Esophagus muscularis mucosa (tissue), 4 donors: ENCODE measurements at regions not wholly inside any gene's neighbourhood (a gene's known extent, or its start where the extent isn't known, plus 50 kb on each side); places are given as distances from the start of the nearest gene placed in this dataset.

Source experiments
- DNase-seq: peaks from one replicate; pipeline ENCODE4 v3.0.0-alpha.2; 2017; ENCODE audit errors: extremely low spot score
- H3K27ac ChIP-seq, 4 donors: fragments of 200-600 bp; sonication (generic); replicated peaks in 1 of 4; 1 replicate in 3 of 4; 2 replicates in 1 of 4; pipeline ENCODE4 v1.5.1; 2016 to 2019; ENCODE audit warnings: mild to moderate bottlenecking in 1 of 4
- H3K27me3 ChIP-seq, 4 donors: fragments of 200-600 bp; sonication (generic); one replicate each; pipeline versions ENCODE4 v1.5.1 to v1.6.0; 2016 to 2019
- H3K36me3 ChIP-seq, 4 donors: fragments of 200-600 bp; sonication (generic); one replicate each; pipeline ENCODE4 v1.5.1; 2016 to 2019
- H3K4me1 ChIP-seq, 4 donors: fragments of 200-600 bp; sonication (generic); one replicate each; pipeline ENCODE4 v1.5.1; 2016 to 2019
- H3K4me3 ChIP-seq, 4 donors: fragments of 200-600 bp; sonication (generic); 1 replicate in 2 of 4; 2 replicates in 2 of 4; pipeline ENCODE4 v1.5.1; 2016 to 2019; ENCODE audit warnings: mild to moderate bottlenecking in 4 of 4, moderate library complexity in 1 of 4
- H3K9me3 ChIP-seq, 4 donors: fragments of 200-600 bp; sonication (generic); 1 replicate in 3 of 4; 2 replicates in 1 of 4; pipeline ENCODE4 v1.5.1; 2016 to 2019
- EP300 ChIP-seq: sonication (generic); formaldehyde crosslinking; IDR thresholded peaks from one replicate; pipeline ENCODE4 v1.6.1; 2017; ENCODE audit warnings: antibody characterized with exemption
- POLR2A ChIP-seq: fragments of 450-650 bp; IDR thresholded peaks from one replicate; pipeline ENCODE4 v1.6.1; 2017; ENCODE audit warnings: antibody characterized with exemption, moderate library complexity, mild to moderate bottlenecking, low read depth
- POLR2AphosphoS5 ChIP-seq, 2 donors: sonication (generic); formaldehyde crosslinking; IDR thresholded peaks; one replicate each; pipeline ENCODE4 v1.6.1; 2017; ENCODE audit warnings: antibody characterized with exemption in 2 of 2
- WGBS: methylation state at CpG from one replicate; pipeline ENCODE4 v1.1.5; 2018; 5-methylcytosine and 5-hydroxymethylcytosine counted together
- intact Hi-C: fragments of 100-400 bp; cut with DNase I; formaldehyde crosslinking; loops from one replicate; pipeline ENCODE4 v1.15.1; 2023
- TF ChIP-seq, protein P1 (sequence below), 3 experiments: fragments of 200-600 bp in 2 of 3; fragments of 450-650 bp in 1 of 3; sonication (generic) in 2 of 3; IDR thresholded peaks; one replicate each; pipeline ENCODE4 v1.5.1; 2017 to 2019; ENCODE audit warnings: antibody characterized with exemption in 3 of 3, mild to moderate bottlenecking in 2 of 3, moderate library complexity in 1 of 3

DNA sequence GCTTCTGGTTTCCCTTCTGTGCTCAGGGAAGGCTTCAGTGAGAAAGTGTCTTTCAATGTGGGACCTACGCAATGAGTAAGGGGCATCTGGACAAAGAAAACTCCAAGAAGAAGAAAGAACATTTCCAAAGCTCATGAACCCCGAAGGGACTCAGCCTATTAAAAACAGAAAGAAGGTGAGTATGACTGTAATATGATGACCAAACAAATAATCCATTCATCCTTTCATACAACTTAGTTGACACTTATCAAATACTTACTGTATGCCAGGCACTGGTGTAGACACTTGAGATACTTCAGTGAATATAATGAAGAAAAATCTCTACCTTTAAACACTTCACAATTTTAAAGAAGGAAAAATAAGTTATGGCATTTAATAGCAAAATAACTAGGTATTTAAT is 1054.2 kb upstream of the FOXG1 start:
- TF ChIP-seq EP300, result no peak
- H3K27me3 ChIP-seq, result no peaks in the 10 kb centered on the region
- H3K9me3 ChIP-seq, result peaks cover 0 to 7% (median 5%) of the 10 kb centered on the region in 4 donors
- H3K27ac ChIP-seq, result no peak overlapping the region
- DNase-seq, result no peak
- no peaks in the 10 kb centered on the region for H3K4me1 ChIP-seq
- no peaks in the 10 kb centered on the region for H3K36me3 ChIP-seq
- H3K4me3 ChIP-seq, result no peak overlapping the region
- WGBS, result 85% methylated on average over 2 of the region's 2 CpGs
- intact Hi-C loops, result no loop called here

DNA sequence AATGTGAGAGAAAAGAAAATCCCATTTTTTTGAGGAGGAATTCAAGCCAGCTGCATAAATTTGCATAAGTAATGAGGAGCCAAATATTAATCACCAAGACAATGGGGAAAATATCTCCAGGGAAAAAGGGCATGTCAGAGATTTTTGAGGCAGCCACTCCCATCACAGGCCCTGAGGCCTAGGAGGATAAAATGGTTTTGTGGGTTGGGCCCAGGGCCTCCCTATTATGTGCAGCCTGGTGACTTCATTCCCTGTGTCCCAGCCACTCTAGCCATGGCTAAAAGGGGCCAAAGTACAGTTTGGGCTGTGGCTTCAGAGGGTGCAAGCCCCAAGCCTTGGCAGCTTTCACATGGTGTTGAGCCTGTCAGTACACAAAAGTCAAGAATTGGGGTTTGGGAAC is 1051.0 kb upstream of the FOXG1 start:
- Histone ChIP-seq H3K4me3 (no peak overlapping the region), H3K36me3 (no peaks in the 10 kb centered on the region), H3K27me3 (no peaks in the 10 kb centered on the region), H3K9me3 (no peaks in the 10 kb centered on the region), H3K4me1 (no peaks in the 10 kb centered on the region), H3K27ac (no peak overlapping the region)
- DNase-seq, result no peak
- intact Hi-C loops, result no loop called here
- TF ChIP-seq POLR2A, result no peak
- TF ChIP-seq EP300, result no peak
- no peak for TF ChIP-seq POLR2AphosphoS5 (IDR thresholded peaks at IDR 0.05)
- TF ChIP-seq, protein P1, sequence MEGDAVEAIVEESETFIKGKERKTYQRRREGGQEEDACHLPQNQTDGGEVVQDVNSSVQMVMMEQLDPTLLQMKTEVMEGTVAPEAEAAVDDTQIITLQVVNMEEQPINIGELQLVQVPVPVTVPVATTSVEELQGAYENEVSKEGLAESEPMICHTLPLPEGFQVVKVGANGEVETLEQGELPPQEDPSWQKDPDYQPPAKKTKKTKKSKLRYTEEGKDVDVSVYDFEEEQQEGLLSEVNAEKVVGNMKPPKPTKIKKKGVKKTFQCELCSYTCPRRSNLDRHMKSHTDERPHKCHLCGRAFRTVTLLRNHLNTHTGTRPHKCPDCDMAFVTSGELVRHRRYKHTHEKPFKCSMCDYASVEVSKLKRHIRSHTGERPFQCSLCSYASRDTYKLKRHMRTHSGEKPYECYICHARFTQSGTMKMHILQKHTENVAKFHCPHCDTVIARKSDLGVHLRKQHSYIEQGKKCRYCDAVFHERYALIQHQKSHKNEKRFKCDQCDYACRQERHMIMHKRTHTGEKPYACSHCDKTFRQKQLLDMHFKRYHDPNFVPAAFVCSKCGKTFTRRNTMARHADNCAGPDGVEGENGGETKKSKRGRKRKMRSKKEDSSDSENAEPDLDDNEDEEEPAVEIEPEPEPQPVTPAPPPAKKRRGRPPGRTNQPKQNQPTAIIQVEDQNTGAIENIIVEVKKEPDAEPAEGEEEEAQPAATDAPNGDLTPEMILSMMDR (IDR thresholded peaks at IDR 0.05), result no peak

DNA sequence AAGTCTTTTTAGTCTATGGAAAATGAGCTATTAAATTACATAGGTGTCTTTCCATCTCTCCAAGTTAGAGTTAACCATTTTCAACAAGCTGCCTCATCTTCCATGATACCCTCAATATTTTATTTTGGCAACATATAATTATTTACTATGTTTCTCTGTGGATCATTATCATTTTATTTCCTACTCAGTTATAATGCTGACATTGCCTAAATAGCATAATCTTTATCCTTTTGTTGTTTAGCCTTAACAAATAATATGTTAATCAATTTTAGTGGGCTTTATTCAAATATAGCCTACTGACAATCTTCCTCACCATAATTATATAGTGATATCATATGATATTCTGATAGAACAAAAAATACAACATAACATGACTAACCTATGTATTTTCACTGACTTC is 1044.8 kb upstream of the FOXG1 start:
- TF ChIP-seq EP300 (no peak), POLR2A (no peak), POLR2AphosphoS5 (IDR thresholded peaks at IDR 0.05) (no peak)
- TF ChIP-seq, protein P1 (IDR thresholded peaks at IDR 0.05), result no peak
- H3K27ac ChIP-seq, result no peak overlapping the region
- intact Hi-C loops, result no loop called here
- no peaks in the 10 kb centered on the region for H3K36me3 ChIP-seq
- no peaks in the 10 kb centered on the region for H3K9me3 ChIP-seq
- no peak for DNase-seq
- H3K4me1 ChIP-seq, result no peaks in the 10 kb centered on the region
- no peak overlapping the region for H3K4me3 ChIP-seq
- no peaks in the 10 kb centered on the region for H3K27me3 ChIP-seq

DNA sequence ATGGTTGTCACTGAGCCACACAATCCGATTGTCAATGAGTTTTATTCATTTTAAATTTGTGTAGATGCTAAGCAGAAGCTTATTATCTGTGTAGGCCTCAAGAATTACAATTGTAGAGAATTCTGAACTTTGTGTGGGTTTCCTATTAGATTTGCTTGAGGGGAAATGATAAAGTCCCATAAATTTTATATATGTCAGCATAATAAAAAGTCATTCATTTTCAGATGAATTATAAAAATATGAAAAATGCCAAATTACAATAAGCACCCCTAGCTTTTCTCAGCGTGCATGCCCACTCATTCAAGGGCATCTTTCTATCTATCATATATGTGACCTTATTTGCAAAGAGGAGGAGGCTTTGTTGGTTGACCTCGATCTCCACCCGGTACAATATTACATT is 1041.1 kb upstream of the FOXG1 start:
- Histone ChIP-seq H3K4me1 (no peaks in the 10 kb centered on the region), H3K9me3 (no peaks in the 10 kb centered on the region), H3K4me3 (no peak overlapping the region), H3K27me3 (no peaks in the 10 kb centered on the region), H3K36me3 (no peaks in the 10 kb centered on the region), H3K27ac (no peak overlapping the region)
- intact Hi-C loops, result no loop called here
- TF ChIP-seq, protein P1 (IDR thresholded peaks at IDR 0.05), result no peak
- no peak for TF ChIP-seq EP300
- no peak for TF ChIP-seq POLR2A
- WGBS, result 78% methylated on average over 4 of the region's 4 CpGs
- DNase-seq, result no peak

DNA sequence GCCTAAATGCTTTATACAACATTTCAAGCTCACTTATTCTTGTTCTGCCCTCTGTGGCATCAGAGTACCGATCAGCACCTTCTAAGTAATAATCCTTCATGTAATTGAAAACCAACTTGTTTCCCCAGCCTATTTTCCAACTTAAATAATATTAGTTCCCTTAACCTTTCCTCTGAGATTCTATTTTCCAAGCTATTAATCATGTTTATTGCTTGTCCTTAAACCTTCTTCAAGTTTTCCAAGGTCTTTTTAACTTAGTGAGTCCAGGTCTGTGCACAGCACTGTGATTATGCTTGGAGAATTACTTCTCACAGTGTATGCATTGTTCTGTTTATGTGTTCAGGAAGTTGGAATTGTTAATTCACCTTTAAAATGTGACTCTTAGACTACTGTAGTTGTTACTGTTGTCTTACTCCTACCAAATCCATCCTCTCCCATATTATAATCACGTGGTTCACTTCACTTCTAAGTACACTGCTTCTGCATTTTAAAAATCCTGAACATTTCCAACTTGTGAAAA is 1039.3 kb upstream of the FOXG1 start:
- intact Hi-C loops, result no loop called here
- no peaks in the 10 kb centered on the region for H3K9me3 ChIP-seq

More for the DNA sequence above, 1039.3 kb upstream of the FOXG1 start:
- Histone ChIP-seq H3K36me3 (no peaks in the 10 kb centered on the region), H3K27ac (no peak overlapping the region), H3K4me3 (no peak overlapping the region), H3K27me3 (no peaks in the 10 kb centered on the region), H3K4me1 (no peaks in the 10 kb centered on the region)
- TF ChIP-seq EP300, result no peak
- TF ChIP-seq POLR2AphosphoS5 (IDR thresholded peaks at IDR 0.05), result no peak
- TF ChIP-seq, protein P1 (IDR thresholded peaks at IDR 0.05), result no peak
- TF ChIP-seq POLR2A, result no peak
- WGBS, result 46% methylated on average over 2 of the region's 2 CpGs
- no peak for DNase-seq
